ENCODE measurements at regions not wholly inside any gene's neighbourhood (a gene's known extent, or its start where the extent isn't known, plus 50 kb on each side); places are given as distances from the start of the nearest gene placed in this dataset.

DNA sequence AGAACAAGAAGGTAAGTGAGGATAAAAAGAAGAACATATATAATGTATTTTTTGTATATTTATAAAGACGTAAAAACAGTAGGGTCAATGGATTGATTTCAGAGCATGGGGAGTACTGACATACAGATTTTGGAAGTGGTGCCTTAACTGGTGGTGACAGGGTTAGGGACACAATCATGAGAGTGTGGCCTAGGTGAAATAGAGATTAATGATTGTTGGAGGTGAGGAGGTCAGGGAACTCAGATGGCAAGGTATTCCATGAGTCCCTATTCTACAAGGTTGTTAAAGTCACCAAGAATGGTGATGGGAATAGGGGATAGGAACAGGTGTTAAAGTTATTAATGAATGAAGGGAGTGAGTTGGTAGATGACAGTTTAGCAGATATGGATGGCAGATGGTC lies 210.8 kb downstream of the SEMA6A start:
- TF ChIP-seq POLR2A (IDR thresholded peaks at IDR 0.05; ENCODE audit: extremely low read depth, insufficient read length) = no peak
- TF ChIP-seq, protein P1, sequence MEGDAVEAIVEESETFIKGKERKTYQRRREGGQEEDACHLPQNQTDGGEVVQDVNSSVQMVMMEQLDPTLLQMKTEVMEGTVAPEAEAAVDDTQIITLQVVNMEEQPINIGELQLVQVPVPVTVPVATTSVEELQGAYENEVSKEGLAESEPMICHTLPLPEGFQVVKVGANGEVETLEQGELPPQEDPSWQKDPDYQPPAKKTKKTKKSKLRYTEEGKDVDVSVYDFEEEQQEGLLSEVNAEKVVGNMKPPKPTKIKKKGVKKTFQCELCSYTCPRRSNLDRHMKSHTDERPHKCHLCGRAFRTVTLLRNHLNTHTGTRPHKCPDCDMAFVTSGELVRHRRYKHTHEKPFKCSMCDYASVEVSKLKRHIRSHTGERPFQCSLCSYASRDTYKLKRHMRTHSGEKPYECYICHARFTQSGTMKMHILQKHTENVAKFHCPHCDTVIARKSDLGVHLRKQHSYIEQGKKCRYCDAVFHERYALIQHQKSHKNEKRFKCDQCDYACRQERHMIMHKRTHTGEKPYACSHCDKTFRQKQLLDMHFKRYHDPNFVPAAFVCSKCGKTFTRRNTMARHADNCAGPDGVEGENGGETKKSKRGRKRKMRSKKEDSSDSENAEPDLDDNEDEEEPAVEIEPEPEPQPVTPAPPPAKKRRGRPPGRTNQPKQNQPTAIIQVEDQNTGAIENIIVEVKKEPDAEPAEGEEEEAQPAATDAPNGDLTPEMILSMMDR (IDR thresholded peaks at IDR 0.05; ENCODE audit: low read depth, low read length) = no peak

Measured in NB4 (cell line).